ENCODE measurements at regions not wholly inside any gene's neighbourhood (a gene's known extent, or its start where the extent isn't known, plus 50 kb on each side); places are given as distances from the start of the nearest gene placed in this dataset.
"Not testable (repeated sequence)": the region's sequence is repeated elsewhere in the genome, so short reads cannot be mapped to it uniquely, and the experiment has no call there.

GRCh38 chr10:10043083-10043482 lies 974.6 kb upstream of the CELF2 start:
- Histone ChIP-seq H3K9me3 (replicated peaks in 1 of 11) (peaks cover 0 to 6% (median 3%) of the 10 kb centered on the region in 11 experiments; a peak in 6 of 22 replicates), H3K36me3 (no peaks in the 10 kb centered on the region), H3K27me3 (no peaks in the 10 kb centered on the region), H3K4me3 (no peak overlapping the region), H3K9ac (no peak overlapping the region), H3K4me1 (peaks cover 10 to 39% (median 29%) of the 10 kb centered on the region in 10 experiments; a peak in 17 of 20 replicates), H4K20me1 (no peaks in the 10 kb centered on the region), H3K27ac (no peak overlapping the region), H3K4me2 (peak overlapping the region in 2 of 11 experiments; percentile 3 to 76; a peak in 1 of 22 replicates)
- TF ChIP-seq Cebpa-rat (IDR thresholded peaks at IDR 0.05) = no peak

GRCh38 chr10:10044922-10045764 lies 972.5 kb upstream of the CELF2 start:
- no peaks in the 10 kb centered on the region for H4K20me1 ChIP-seq
- peak overlapping the region in 5 of 11 experiments; percentile 19 to 50 (median 39); a peak in 3 of 22 replicates for H3K27ac ChIP-seq
- no peaks in the 10 kb centered on the region for H3K27me3 ChIP-seq
- peaks cover 10 to 39% (median 29%) of the 10 kb centered on the region in 10 experiments; a peak in 17 of 20 replicates for H3K4me1 ChIP-seq
- no peak for TF ChIP-seq Cebpa-rat (IDR thresholded peaks at IDR 0.05)
- H3K4me2 ChIP-seq = peak overlapping the region in 10 of 11 experiments; percentile 2 to 74 (median 66); a peak in 18 of 22 replicates
- peaks cover 0 to 7% (median 3%) of the 10 kb centered on the region in 11 experiments; a peak in 7 of 22 replicates for H3K9me3 ChIP-seq (replicated peaks in 1 of 11)
- no peak overlapping the region for H3K4me3 ChIP-seq
- no peaks in the 10 kb centered on the region for H3K36me3 ChIP-seq
- H3K9ac ChIP-seq = 0 out of 22 replicates have a peak overlapping the region, but pooled peaks of 1 of the 11 experiments have one; percentile 5

GRCh38 chr10:10045765-10046028 lies 972.0 kb upstream of the CELF2 start:
- Histone ChIP-seq H3K4me2 (peak overlapping the region in 9 of 11 experiments; percentile 38 to 74 (median 66); a peak in 17 of 22 replicates), H3K27ac (peak overlapping the region in 5 of 11 experiments; percentile 19 to 50 (median 38); a peak in 5 of 22 replicates), H3K4me3 (no peak overlapping the region), H3K4me1 (peaks cover 10 to 39% (median 29%) of the 10 kb centered on the region in 10 experiments; a peak in 17 of 20 replicates), H3K9me3 (replicated peaks in 1 of 11) (peaks cover 0 to 7% (median 3%) of the 10 kb centered on the region in 11 experiments; a peak in 7 of 22 replicates), H3K27me3 (no peaks in the 10 kb centered on the region), H3K9ac (no peak overlapping the region), H4K20me1 (no peaks in the 10 kb centered on the region), H3K36me3 (no peaks in the 10 kb centered on the region)
- no peak for TF ChIP-seq Cebpa-rat (IDR thresholded peaks at IDR 0.05)

GRCh38 chr10:10047426-10047825 lies 970.2 kb upstream of the CELF2 start:
- H3K27me3 ChIP-seq = no peaks in the 10 kb centered on the region
- H3K9ac ChIP-seq = no peak overlapping the region
- TF ChIP-seq Cebpa-rat (IDR thresholded peaks at IDR 0.05) = no peak
- H3K9me3 ChIP-seq (replicated peaks in 1 of 11) = peaks cover 0 to 7% (median 3%) of the 10 kb centered on the region in 11 experiments; a peak in 7 of 22 replicates
- no peak overlapping the region for H3K27ac ChIP-seq
- H3K4me3 ChIP-seq = no peak overlapping the region
- H3K36me3 ChIP-seq = no peaks in the 10 kb centered on the region
- peaks cover 10 to 31% (median 22%) of the 10 kb centered on the region in 10 experiments; a peak in 17 of 20 replicates for H3K4me1 ChIP-seq
- no peaks in the 10 kb centered on the region for H4K20me1 ChIP-seq
- H3K4me2 ChIP-seq = no peak overlapping the region

GRCh38 chr10:10053051-10053450 lies 964.6 kb upstream of the CELF2 start:
- Histone ChIP-seq H3K9ac (no peak overlapping the region), H3K27ac (no peak overlapping the region), H3K4me1 (no peaks in the 10 kb centered on the region; a peak in 1 of 20 replicates), H3K9me3 (replicated peaks in 1 of 11) (peaks cover 0 to 2% (median 0%) of the 10 kb centered on the region in 11 experiments; a peak in 2 of 22 replicates), H3K27me3 (no peaks in the 10 kb centered on the region), H4K20me1 (no peaks in the 10 kb centered on the region), H3K36me3 (no peaks in the 10 kb centered on the region), H3K4me2 (no peak overlapping the region), H3K4me3 (no peak overlapping the region)
- no peak for TF ChIP-seq Cebpa-rat (IDR thresholded peaks at IDR 0.05)

- no peak for TF ChIP-seq Cebpa-rat (IDR thresholded peaks at IDR 0.05)
- H3K9me3 ChIP-seq (replicated peaks in 1 of 11) = no peaks in the 10 kb centered on the region
- H3K4me3 ChIP-seq = no peak overlapping the region
- no peaks in the 10 kb centered on the region; a peak in 1 of 20 replicates for H3K4me1 ChIP-seq
- no peaks in the 10 kb centered on the region for H4K20me1 ChIP-seq
- H3K27me3 ChIP-seq = no peaks in the 10 kb centered on the region
- no peak overlapping the region for H3K9ac ChIP-seq
- H3K4me2 ChIP-seq = no peak overlapping the region
- no peaks in the 10 kb centered on the region for H3K36me3 ChIP-seq
- no peak overlapping the region for H3K27ac ChIP-seq
Measured at GRCh38 chr10:10054466-10054865, 963.2 kb upstream of the CELF2 start.

GRCh38 chr10:10055656-10056442 lies 961.8 kb upstream of the CELF2 start:
- H3K9me3 ChIP-seq (replicated peaks in 1 of 11) = no peaks in the 10 kb centered on the region
- no peak overlapping the region for H3K27ac ChIP-seq
- no peaks in the 10 kb centered on the region for H3K27me3 ChIP-seq
- H3K4me2 ChIP-seq = no peak overlapping the region
- no peaks in the 10 kb centered on the region; a peak in 1 of 20 replicates for H3K4me1 ChIP-seq
- H3K36me3 ChIP-seq = no peaks in the 10 kb centered on the region
- no peaks in the 10 kb centered on the region for H4K20me1 ChIP-seq
- no peak overlapping the region for H3K9ac ChIP-seq
- no peak overlapping the region for H3K4me3 ChIP-seq
- TF ChIP-seq Cebpa-rat (IDR thresholded peaks at IDR 0.05) = no peak

GRCh38 chr10:10056961-10057360 lies 960.7 kb upstream of the CELF2 start:
- Histone ChIP-seq H3K4me3 (no peak overlapping the region), H3K4me2 (no peak overlapping the region), H3K9ac (no peak overlapping the region), H3K27ac (no peak overlapping the region), H4K20me1 (no peaks in the 10 kb centered on the region), H3K36me3 (no peaks in the 10 kb centered on the region), H3K27me3 (no peaks in the 10 kb centered on the region), H3K9me3 (replicated peaks in 1 of 11) (no peaks in the 10 kb centered on the region), H3K4me1 (no peaks in the 10 kb centered on the region; a peak in 1 of 20 replicates)
- no peak for TF ChIP-seq Cebpa-rat (IDR thresholded peaks at IDR 0.05)

GRCh38 chr10:10067644-10068043 lies 950.0 kb upstream of the CELF2 start:
- no peaks in the 10 kb centered on the region for H4K20me1 ChIP-seq
- H3K27me3 ChIP-seq = no peaks in the 10 kb centered on the region
- no peaks in the 10 kb centered on the region for H3K36me3 ChIP-seq
- TF ChIP-seq Cebpa-rat (IDR thresholded peaks at IDR 0.05) = no peak
- no peak overlapping the region for H3K27ac ChIP-seq
- no peak overlapping the region for H3K4me2 ChIP-seq
- no peaks in the 10 kb centered on the region for H3K9me3 ChIP-seq (replicated peaks in 1 of 11)
- no peak overlapping the region for H3K9ac ChIP-seq
- no peaks in the 10 kb centered on the region for H3K4me1 ChIP-seq
- H3K4me3 ChIP-seq = no peak overlapping the region

- H3K4me2 ChIP-seq; H3K9ac ChIP-seq; H3K9me3 ChIP-seq (replicated peaks in 1 of 11); H3K4me3 ChIP-seq; H3K27me3 ChIP-seq; H4K20me1 ChIP-seq; H3K4me1 ChIP-seq; H3K36me3 ChIP-seq; H3K27ac ChIP-seq: not testable (repeated sequence)
Measured at GRCh38 chr10:10074847-10075246, 942.8 kb upstream of the CELF2 start.
